ENCODE measurements at regions not wholly inside any gene's neighbourhood (a gene's known extent, or its start where the extent isn't known, plus 50 kb on each side); places are given as distances from the start of the nearest gene placed in this dataset.

DNA sequence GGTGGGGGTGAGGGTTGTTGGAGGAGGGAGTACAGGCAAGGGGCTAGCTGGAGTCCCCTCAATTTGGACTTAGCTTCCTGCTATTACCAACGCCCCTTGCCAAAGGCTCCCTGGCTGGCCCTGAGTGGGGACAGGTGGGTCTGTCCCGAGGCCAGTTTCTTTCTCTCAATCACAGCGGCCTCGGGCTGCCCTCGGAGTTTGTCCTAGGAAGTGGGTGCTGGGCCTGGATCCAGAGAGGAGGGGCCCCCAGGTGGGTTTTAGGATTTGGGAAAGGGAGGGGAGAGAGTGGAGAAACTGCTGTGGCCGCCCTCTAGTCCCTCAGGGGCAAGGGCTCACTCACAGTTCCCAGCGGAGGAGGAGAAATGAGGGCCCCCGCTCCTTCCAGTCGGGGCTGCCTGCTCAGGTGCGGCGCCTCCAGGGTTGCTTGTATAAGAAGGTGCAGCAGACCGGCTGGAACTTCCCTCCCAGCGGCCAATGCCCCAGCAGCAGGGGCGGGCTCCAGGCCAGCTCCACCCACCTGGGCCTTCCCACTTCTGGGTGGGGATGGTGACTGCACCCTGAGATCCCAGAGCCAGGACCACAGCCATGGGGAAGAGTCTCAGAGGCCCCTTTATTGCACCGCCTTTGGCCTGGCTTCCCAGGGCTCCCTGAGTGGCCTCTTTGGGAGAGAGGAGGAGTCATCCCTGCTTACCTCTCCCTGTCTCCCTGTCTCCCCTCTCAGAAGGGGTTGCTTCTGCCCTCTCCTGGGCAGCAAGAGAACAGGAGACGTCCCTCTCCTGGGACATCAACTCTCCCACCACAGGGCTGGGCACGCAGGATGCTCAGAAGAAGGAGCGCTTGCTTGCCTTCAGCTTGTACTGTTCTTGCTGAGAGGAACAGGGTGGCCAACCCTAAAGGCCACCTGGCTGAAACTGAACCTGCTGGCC is 112.0 kb upstream of the SMURF2 start (continued):
- TF ChIP-seq TRIM22 (IDR thresholded peaks at IDR 0.05) (no peak), ARHGAP35 (CRISPR knock-in tag; IDR thresholded peaks at IDR 0.05; ENCODE audit: borderline replicate concordance) (0 out of 2 replicates have a peak, but pooled peaks have one; percentile 26), ZNF274 (CRISPR knock-in tag; IDR thresholded peaks at IDR 0.05) (peak; percentile 93), ZKSCAN1 (IDR thresholded peaks at IDR 0.05; ENCODE audit: low read length) (no peak), NR2C2 (CRISPR knock-in tag; IDR thresholded peaks at IDR 0.05; ENCODE audit: borderline replicate concordance) (no peak), DPF2 (CRISPR knock-in tag; IDR thresholded peaks at IDR 0.05; ENCODE audit: borderline replicate concordance, low read depth) (no peak), ZNF343 (CRISPR knock-in tag; IDR thresholded peaks at IDR 0.05) (no peak), JUND (CRISPR knock-in tag; IDR thresholded peaks at IDR 0.05) (no peak), KDM1A (CRISPR knock-in tag; IDR thresholded peaks at IDR 0.05) (no peak), TIGD3 (CRISPR knock-in tag; IDR thresholded peaks at IDR 0.05; ENCODE audit: borderline replicate concordance) (no peak)
- TF ChIP-seq, protein P1, sequence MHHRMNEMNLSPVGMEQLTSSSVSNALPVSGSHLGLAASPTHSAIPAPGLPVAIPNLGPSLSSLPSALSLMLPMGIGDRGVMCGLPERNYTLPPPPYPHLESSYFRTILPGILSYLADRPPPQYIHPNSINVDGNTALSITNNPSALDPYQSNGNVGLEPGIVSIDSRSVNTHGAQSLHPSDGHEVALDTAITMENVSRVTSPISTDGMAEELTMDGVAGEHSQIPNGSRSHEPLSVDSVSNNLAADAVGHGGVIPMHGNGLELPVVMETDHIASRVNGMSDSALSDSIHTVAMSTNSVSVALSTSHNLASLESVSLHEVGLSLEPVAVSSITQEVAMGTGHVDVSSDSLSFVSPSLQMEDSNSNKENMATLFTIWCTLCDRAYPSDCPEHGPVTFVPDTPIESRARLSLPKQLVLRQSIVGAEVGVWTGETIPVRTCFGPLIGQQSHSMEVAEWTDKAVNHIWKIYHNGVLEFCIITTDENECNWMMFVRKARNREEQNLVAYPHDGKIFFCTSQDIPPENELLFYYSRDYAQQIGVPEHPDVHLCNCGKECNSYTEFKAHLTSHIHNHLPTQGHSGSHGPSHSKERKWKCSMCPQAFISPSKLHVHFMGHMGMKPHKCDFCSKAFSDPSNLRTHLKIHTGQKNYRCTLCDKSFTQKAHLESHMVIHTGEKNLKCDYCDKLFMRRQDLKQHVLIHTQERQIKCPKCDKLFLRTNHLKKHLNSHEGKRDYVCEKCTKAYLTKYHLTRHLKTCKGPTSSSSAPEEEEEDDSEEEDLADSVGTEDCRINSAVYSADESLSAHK (CRISPR knock-in tag; IDR thresholded peaks at IDR 0.05; ENCODE audit: borderline replicate concordance) = no peak
- TF ChIP-seq, protein P2, sequence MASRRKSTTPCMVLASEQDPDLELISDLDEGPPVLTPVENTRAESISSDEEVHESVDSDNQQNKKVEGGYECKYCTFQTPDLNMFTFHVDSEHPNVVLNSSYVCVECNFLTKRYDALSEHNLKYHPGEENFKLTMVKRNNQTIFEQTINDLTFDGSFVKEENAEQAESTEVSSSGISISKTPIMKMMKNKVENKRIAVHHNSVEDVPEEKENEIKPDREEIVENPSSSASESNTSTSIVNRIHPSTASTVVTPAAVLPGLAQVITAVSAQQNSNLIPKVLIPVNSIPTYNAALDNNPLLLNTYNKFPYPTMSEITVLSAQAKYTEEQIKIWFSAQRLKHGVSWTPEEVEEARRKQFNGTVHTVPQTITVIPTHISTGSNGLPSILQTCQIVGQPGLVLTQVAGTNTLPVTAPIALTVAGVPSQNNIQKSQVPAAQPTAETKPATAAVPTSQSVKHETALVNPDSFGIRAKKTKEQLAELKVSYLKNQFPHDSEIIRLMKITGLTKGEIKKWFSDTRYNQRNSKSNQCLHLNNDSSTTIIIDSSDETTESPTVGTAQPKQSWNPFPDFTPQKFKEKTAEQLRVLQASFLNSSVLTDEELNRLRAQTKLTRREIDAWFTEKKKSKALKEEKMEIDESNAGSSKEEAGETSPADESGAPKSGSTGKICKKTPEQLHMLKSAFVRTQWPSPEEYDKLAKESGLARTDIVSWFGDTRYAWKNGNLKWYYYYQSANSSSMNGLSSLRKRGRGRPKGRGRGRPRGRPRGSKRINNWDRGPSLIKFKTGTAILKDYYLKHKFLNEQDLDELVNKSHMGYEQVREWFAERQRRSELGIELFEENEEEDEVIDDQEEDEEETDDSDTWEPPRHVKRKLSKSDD (CRISPR knock-in tag; IDR thresholded peaks at IDR 0.05; ENCODE audit: low read depth) = no peak

Data from HepG2 (cell line).